B cell (primary cell): ENCODE measurements at regions not wholly inside any gene's neighbourhood (a gene's known extent, or its start where the extent isn't known, plus 50 kb on each side); places are given as distances from the start of the nearest gene placed in this dataset.

Source experiments
- CTCF ChIP-seq: fragments of 200-600 bp; IDR thresholded peaks from one replicate; pipeline ENCODE4 v1.8.0; 2022; ENCODE audit warnings: antibody characterized with exemption, mild to moderate bottlenecking
- EZH2 ChIP-seq: IDR thresholded peaks from 2 replicates; pipeline ENCODE4 v1.6.1; 2012; ENCODE audit warnings: borderline replicate concordance, low read depth, mild to moderate bottlenecking, moderate library complexity, low read length; ENCODE audit not compliant: insufficient read depth, poor library complexity, severe bottlenecking

- TF ChIP-seq CTCF (no peak), EZH2 (no peak)
Observed at GRCh38 chr11:15772547-15772946, 583.8 kb downstream of the SOX6 start.
